ENCODE measurements at regions not wholly inside any gene's neighbourhood (a gene's known extent, or its start where the extent isn't known, plus 50 kb on each side); places are given as distances from the start of the nearest gene placed in this dataset.
"Not testable (repeated sequence)": the region's sequence is repeated elsewhere in the genome, so short reads cannot be mapped to it uniquely, and the experiment has no call there.

- DNase-seq = no peak
These were observed 286.0 kb upstream of the SUCLG2 start for GRCh38 chr3:67940210-67940952.

GRCh38 chr3:67937498-67938118 lies 283.2 kb upstream of the SUCLG2 start:
- no peak for DNase-seq

- not testable (repeated sequence) for DNase-seq
These were observed 276.0 kb upstream of the SUCLG2 start for GRCh38 chr3:67930394-67930793.

- DNase-seq = no peak
These were observed 269.4 kb upstream of the SUCLG2 start for GRCh38 chr3:67923796-67924195.

GRCh38 chr3:67920969-67921368 lies 266.6 kb upstream of the SUCLG2 start:
- DNase-seq = no peak

GRCh38 chr3:67920311-67920710 lies 265.9 kb upstream of the SUCLG2 start:
- no peak for DNase-seq

- no peak for DNase-seq
These were observed 261.9 kb upstream of the SUCLG2 start for GRCh38 chr3:67916353-67916752.

GRCh38 chr3:67907735-67908134 lies 253.3 kb upstream of the SUCLG2 start:
- DNase-seq = no peak

- no peak for DNase-seq
These were observed 251.8 kb upstream of the SUCLG2 start for GRCh38 chr3:67906261-67906660.

- DNase-seq = no peak
These were observed 247.3 kb upstream of the SUCLG2 start for GRCh38 chr3:67901681-67902080.

- DNase-seq = no peak
These were observed 244.5 kb upstream of the SUCLG2 start for GRCh38 chr3:67898916-67899315.

- no peak for DNase-seq
These were observed 243.2 kb upstream of the SUCLG2 start for GRCh38 chr3:67897351-67898336.

GRCh38 chr3:67896130-67896529 lies 241.7 kb upstream of the SUCLG2 start:
- no peak for DNase-seq

- no peak for DNase-seq
These were observed 240.1 kb upstream of the SUCLG2 start for GRCh38 chr3:67894510-67894909.

- DNase-seq = no peak
These were observed 229.9 kb upstream of the SUCLG2 start for GRCh38 chr3:67884345-67884744.

- no peak for DNase-seq
These were observed 229.4 kb upstream of the SUCLG2 start for GRCh38 chr3:67883766-67884165.

- DNase-seq = no peak
These were observed 228.6 kb upstream of the SUCLG2 start for GRCh38 chr3:67882981-67883380.

- DNase-seq = no peak
These were observed 221.8 kb upstream of the SUCLG2 start for GRCh38 chr3:67876261-67876660.

- DNase-seq = no peak
These were observed 221.4 kb upstream of the SUCLG2 start for GRCh38 chr3:67875858-67876257.

- no peak for DNase-seq
These were observed 220.9 kb upstream of the SUCLG2 start for GRCh38 chr3:67875338-67875737.

GRCh38 chr3:67870477-67870876 lies 216.1 kb upstream of the SUCLG2 start:
- no peak for DNase-seq

GRCh38 chr3:67866571-67866970 lies 212.2 kb upstream of the SUCLG2 start:
- DNase-seq = no peak

GRCh38 chr3:67864587-67865183 lies 210.3 kb upstream of the SUCLG2 start:
- no peak for DNase-seq
